CD4-positive, alpha-beta memory T cell (primary cell): ENCODE measurements at regions not wholly inside any gene's neighbourhood (a gene's known extent, or its start where the extent isn't known, plus 50 kb on each side); places are given as distances from the start of the nearest gene placed in this dataset.

ENCODE experiments used
- CTCF ChIA-PET: fragments of 350-600 bp; sonication (Branson Sonifier 250); formaldehyde crosslinking; loops from one replicate; lab custom pipeline; 2021; ENCODE audit warnings: inconsistent platforms; ENCODE audit not compliant: partially characterized antibody; lab: Charles Lee
- POLR2A ChIA-PET: fragments of 350-600 bp; sonication (Branson Sonifier 250); formaldehyde crosslinking; loops from one replicate; lab custom pipeline; 2021; ENCODE audit not compliant: partially characterized antibody; lab: Charles Lee
- DNase-seq, 5 donors: peaks; one replicate each; pipeline versions ENCODE4 v3.0.0 to v3.0.0-alpha.2; 2020 to 2022; ENCODE audit warnings: mixed read lengths in 1 of 5
- H3K27ac ChIP-seq: one replicate; pipeline ENCODE4 v1.7.0; 2013; ENCODE audit warnings: low read depth, low read length
- H3K27me3 ChIP-seq: 2 replicates; pipeline ENCODE4 v1.7.0; 2013; ENCODE audit warnings: mild to moderate bottlenecking, low read length, moderate library complexity; ENCODE audit not compliant: insufficient read depth
- H3K36me3 ChIP-seq: 2 replicates; pipeline ENCODE4 v1.7.0; 2013; ENCODE audit warnings: mild to moderate bottlenecking, low read length, moderate library complexity; ENCODE audit not compliant: insufficient read depth
- H3K4me1 ChIP-seq: 2 replicates; pipeline ENCODE4 v1.7.0; 2013; ENCODE audit warnings: mild to moderate bottlenecking, low read length, moderate library complexity; ENCODE audit not compliant: insufficient read depth
- H3K4me3 ChIP-seq, 2 donors: one replicate each; pipeline ENCODE4 v1.7.0; 2013; ENCODE audit warnings: low read length in 2 of 2, mild to moderate bottlenecking in 1 of 2
- H3K9me3 ChIP-seq, 2 donors: one replicate each; pipeline ENCODE4 v1.7.0; 2013; ENCODE audit warnings: low read length in 2 of 2, control low read depth in 1 of 2; ENCODE audit not compliant: control insufficient read depth in 1 of 2
- H3K27ac Mint-ChIP-seq, 7 donors: one replicate each; pipeline ENCODE4 v1.8.0; 2020 to 2021; ENCODE audit warnings: mixed read lengths in 7 of 7, mild to moderate bottlenecking in 6 of 7, inconsistent platforms in 3 of 7, moderate library complexity in 3 of 7
- H3K27me3 Mint-ChIP-seq, 2 donors: one replicate each; pipeline ENCODE4 v1.8.0; 2020 to 2021; ENCODE audit warnings: mixed read lengths in 2 of 2
- H3K36me3 Mint-ChIP-seq, 2 donors: one replicate each; pipeline ENCODE4 v1.8.0; 2020 to 2021; ENCODE audit warnings: mixed read lengths in 2 of 2, inconsistent platforms in 1 of 2, mild to moderate bottlenecking in 1 of 2
- H3K4me1 Mint-ChIP-seq, 4 donors: one replicate each; pipeline ENCODE4 v1.8.0; 2020 to 2021; ENCODE audit warnings: mixed read lengths in 4 of 4, mild to moderate bottlenecking in 1 of 4
- H3K4me3 Mint-ChIP-seq, 8 donors: one replicate each; pipeline ENCODE4 v1.8.0; 2020 to 2021; ENCODE audit warnings: mixed read lengths in 8 of 8, mild to moderate bottlenecking in 7 of 8, moderate library complexity in 6 of 8, inconsistent platforms in 3 of 8
- H3K9me3 Mint-ChIP-seq, 8 donors: one replicate each; pipeline ENCODE4 v1.8.0; 2020 to 2021; ENCODE audit warnings: mixed read lengths in 8 of 8, mild to moderate bottlenecking in 5 of 8, inconsistent platforms in 3 of 8, moderate library complexity in 1 of 8
- intact Hi-C: fragments of 100-400 bp; cut with micrococcal nuclease; formaldehyde crosslinking; loops from one replicate; pipeline ENCODE4 v1.15.1; 2023

- Mint-ChIP-seq H3K27ac (peak overlapping the region in 1 of 7 donors; percentile 4), H3K4me3 (no peak overlapping the region), H3K9me3 (no peaks in the 10 kb centered on the region), H3K27me3 (peaks cover 0 to 12% of the 10 kb centered on the region in 2 donors), H3K4me1 (peaks cover 0 to 1% (median 0%) of the 10 kb centered on the region in 4 donors), H3K36me3 (no peaks in the 10 kb centered on the region)
- Histone ChIP-seq H3K27me3 (no peaks in the 10 kb centered on the region), H3K4me1 (no peaks in the 10 kb centered on the region), H3K4me3 (no peak overlapping the region), H3K27ac (no peak overlapping the region), H3K36me3 (no peaks in the 10 kb centered on the region), H3K9me3 (no peaks in the 10 kb centered on the region)
- DNase-seq = no peak
- intact Hi-C loops = no loop called here
- ChIA-PET CTCF (no interaction called here), POLR2A (no interaction called here)
These were observed 117.2 kb downstream of the MAF start for GRCh38 chr16:79483336-79483735.

DNA sequence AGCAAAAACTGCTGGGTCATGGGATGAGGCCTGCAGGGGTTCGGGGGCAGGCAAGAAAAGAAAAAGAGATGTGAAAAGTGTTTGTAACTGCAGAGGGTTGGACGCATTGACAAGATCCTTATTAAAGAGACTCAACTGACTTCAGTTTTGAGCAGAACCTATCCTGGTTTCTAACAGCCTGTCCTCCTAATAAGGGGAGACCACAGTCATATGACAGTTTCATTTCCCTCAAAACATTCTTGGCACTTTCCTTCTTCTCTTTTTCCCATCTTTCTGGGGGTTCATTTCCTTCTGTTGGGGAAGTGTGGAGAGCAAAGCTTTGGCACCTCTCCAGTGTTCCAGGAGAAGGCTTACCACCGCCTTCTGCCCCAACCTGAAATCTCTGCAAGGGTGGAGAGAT is 118.5 kb downstream of the MAF start:
- H3K36me3 ChIP-seq = no peaks in the 10 kb centered on the region
- intact Hi-C loops = no loop called here
- ChIA-PET CTCF (no interaction called here), POLR2A (no interaction called here)
- H3K27me3 ChIP-seq = no peaks in the 10 kb centered on the region
- H3K4me1 ChIP-seq = no peaks in the 10 kb centered on the region
- H3K27me3 Mint-ChIP-seq = peaks cover 0 to 11% of the 10 kb centered on the region in 2 donors
- no peak overlapping the region for H3K4me3 Mint-ChIP-seq
- no peak overlapping the region for H3K27ac Mint-ChIP-seq
- H3K27ac ChIP-seq = no peak overlapping the region
- peaks cover 0 to 1% (median 0%) of the 10 kb centered on the region in 4 donors for H3K4me1 Mint-ChIP-seq
- H3K36me3 Mint-ChIP-seq = no peaks in the 10 kb centered on the region
- DNase-seq = no peak
- no peaks in the 10 kb centered on the region for H3K9me3 Mint-ChIP-seq
- no peak overlapping the region for H3K4me3 ChIP-seq
- H3K9me3 ChIP-seq = no peaks in the 10 kb centered on the region

GRCh38 chr16:79480929-79481328 is 119.6 kb downstream of the MAF start:
- H3K4me3 ChIP-seq = no peak overlapping the region
- peaks cover 0 to 1% (median 0%) of the 10 kb centered on the region in 4 donors for H3K4me1 Mint-ChIP-seq
- H3K36me3 Mint-ChIP-seq = no peaks in the 10 kb centered on the region
- H3K9me3 Mint-ChIP-seq = no peaks in the 10 kb centered on the region
- no peaks in the 10 kb centered on the region for H3K9me3 ChIP-seq
- no peak overlapping the region for H3K27ac ChIP-seq
- no peaks in the 10 kb centered on the region for H3K27me3 ChIP-seq
- ChIA-PET CTCF (no interaction called here), POLR2A (interaction anchor here (1.1 kb wide), 1 partner anchor 9 kb away, joined by 3 read pairs; no protein-coding TSS in a partner anchor)
- peaks cover 0 to 9% of the 10 kb centered on the region in 2 donors for H3K27me3 Mint-ChIP-seq
- no peak for DNase-seq
- no peaks in the 10 kb centered on the region for H3K4me1 ChIP-seq
- H3K36me3 ChIP-seq = no peaks in the 10 kb centered on the region
- H3K4me3 Mint-ChIP-seq = no peak overlapping the region
- intact Hi-C loops = no loop called here
- H3K27ac Mint-ChIP-seq = no peak overlapping the region

- no peaks in the 10 kb centered on the region for H3K4me1 ChIP-seq
- ChIA-PET POLR2A (no interaction called here), CTCF (no interaction called here)
- no peaks in the 10 kb centered on the region for H3K9me3 ChIP-seq
- no peaks in the 10 kb centered on the region for H3K36me3 ChIP-seq
- Mint-ChIP-seq H3K4me1 (peaks cover 0 to 1% (median 0%) of the 10 kb centered on the region in 4 donors), H3K9me3 (no peaks in the 10 kb centered on the region), H3K27me3 (peaks cover 0 to 9% of the 10 kb centered on the region in 2 donors), H3K36me3 (no peaks in the 10 kb centered on the region), H3K27ac (no peak overlapping the region), H3K4me3 (no peak overlapping the region)
- H3K27me3 ChIP-seq = no peaks in the 10 kb centered on the region
- H3K4me3 ChIP-seq = no peak overlapping the region
- no peak for DNase-seq
- H3K27ac ChIP-seq = no peak overlapping the region
- intact Hi-C loops = no loop called here
These were observed 120.5 kb downstream of the MAF start for GRCh38 chr16:79480056-79480455.

DNA sequence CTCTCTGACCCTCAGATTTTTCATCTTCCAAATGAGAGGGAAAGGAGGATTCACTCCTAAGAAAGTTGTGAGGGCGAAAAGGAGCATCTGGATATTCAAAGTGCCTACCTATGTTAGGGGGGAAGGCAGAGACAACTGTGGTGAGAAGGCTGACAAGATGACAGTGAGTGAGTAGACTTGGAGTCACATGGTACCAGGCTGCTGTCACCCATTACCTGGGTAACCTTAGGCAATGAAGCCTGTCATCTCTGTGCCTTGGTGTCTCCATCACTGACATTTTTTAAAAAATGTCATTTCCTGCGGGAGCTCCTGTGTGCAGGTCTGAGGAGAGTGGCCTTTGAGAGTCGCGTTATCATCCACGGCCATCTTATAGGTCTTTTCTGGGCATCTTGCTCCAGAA is 124.0 kb downstream of the MAF start:
- H3K4me1 ChIP-seq = no peaks in the 10 kb centered on the region
- no peaks in the 10 kb centered on the region for H3K4me1 Mint-ChIP-seq

GRCh38 chr16:79475841-79476240 is 124.7 kb downstream of the MAF start:
- CTCF ChIA-PET = no interaction called here
- intact Hi-C loops = no loop called here
- H3K27ac Mint-ChIP-seq = no peak overlapping the region
- no peaks in the 10 kb centered on the region for H3K36me3 ChIP-seq
- POLR2A ChIA-PET = no interaction called here
- no peak for DNase-seq
- no peak overlapping the region for H3K4me3 ChIP-seq
- no peak overlapping the region for H3K4me3 Mint-ChIP-seq
- H3K27ac ChIP-seq = no peak overlapping the region
- H3K36me3 Mint-ChIP-seq = no peaks in the 10 kb centered on the region
- no peaks in the 10 kb centered on the region for H3K27me3 ChIP-seq
- H3K4me1 ChIP-seq = no peaks in the 10 kb centered on the region
- H3K4me1 Mint-ChIP-seq = no peaks in the 10 kb centered on the region
- H3K9me3 ChIP-seq = no peaks in the 10 kb centered on the region
- H3K9me3 Mint-ChIP-seq = no peaks in the 10 kb centered on the region
- no peaks in the 10 kb centered on the region for H3K27me3 Mint-ChIP-seq

More for the DNA sequence above, 124.0 kb downstream of the MAF start:
- Histone ChIP-seq H3K4me3 (no peak overlapping the region), H3K27ac (no peak overlapping the region), H3K27me3 (no peaks in the 10 kb centered on the region), H3K9me3 (no peaks in the 10 kb centered on the region), H3K36me3 (no peaks in the 10 kb centered on the region)
- intact Hi-C loops = no loop called here
- CTCF ChIA-PET = no interaction called here
- Mint-ChIP-seq H3K9me3 (no peaks in the 10 kb centered on the region), H3K27me3 (peaks cover 0 to 4% of the 10 kb centered on the region in 2 donors), H3K27ac (peak overlapping the region in 1 of 7 donors; percentile 72), H3K36me3 (no peaks in the 10 kb centered on the region), H3K4me3 (no peak overlapping the region)
- POLR2A ChIA-PET = no interaction called here
- DNase-seq = no peak

DNA sequence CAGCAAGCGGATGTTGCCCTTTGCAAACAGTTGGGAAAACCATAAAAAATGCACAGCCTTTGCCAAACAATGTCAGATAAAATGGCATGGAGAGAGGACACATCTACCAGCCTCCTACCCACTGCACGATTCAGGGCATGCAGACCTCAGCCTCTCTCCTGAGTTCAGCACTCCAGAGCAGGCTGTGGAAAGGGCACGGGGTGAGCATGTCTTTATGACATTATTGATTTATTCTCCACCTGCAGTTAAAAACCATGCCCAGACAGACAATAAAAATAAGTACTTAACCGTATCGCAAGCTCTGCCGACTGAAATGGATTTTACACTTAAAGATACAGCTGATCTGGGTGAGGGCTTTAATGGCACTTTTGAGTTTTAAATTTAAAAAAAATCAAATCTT is 127.1 kb downstream of the MAF start:
- ChIA-PET POLR2A (no interaction called here), CTCF (no interaction called here)
- no peaks in the 10 kb centered on the region for H3K4me1 Mint-ChIP-seq
- no peaks in the 10 kb centered on the region for H3K4me1 ChIP-seq
- no peaks in the 10 kb centered on the region for H3K9me3 ChIP-seq
- H3K36me3 ChIP-seq = no peaks in the 10 kb centered on the region
- H3K27ac Mint-ChIP-seq = no peak overlapping the region
- H3K27me3 Mint-ChIP-seq = no peaks in the 10 kb centered on the region
- intact Hi-C loops = no loop called here
- H3K36me3 Mint-ChIP-seq = no peaks in the 10 kb centered on the region
- no peaks in the 10 kb centered on the region for H3K9me3 Mint-ChIP-seq
- no peak for DNase-seq
- no peak overlapping the region for H3K4me3 ChIP-seq
- no peak overlapping the region for H3K4me3 Mint-ChIP-seq
- no peak overlapping the region for H3K27ac ChIP-seq
- H3K27me3 ChIP-seq = no peaks in the 10 kb centered on the region

DNA sequence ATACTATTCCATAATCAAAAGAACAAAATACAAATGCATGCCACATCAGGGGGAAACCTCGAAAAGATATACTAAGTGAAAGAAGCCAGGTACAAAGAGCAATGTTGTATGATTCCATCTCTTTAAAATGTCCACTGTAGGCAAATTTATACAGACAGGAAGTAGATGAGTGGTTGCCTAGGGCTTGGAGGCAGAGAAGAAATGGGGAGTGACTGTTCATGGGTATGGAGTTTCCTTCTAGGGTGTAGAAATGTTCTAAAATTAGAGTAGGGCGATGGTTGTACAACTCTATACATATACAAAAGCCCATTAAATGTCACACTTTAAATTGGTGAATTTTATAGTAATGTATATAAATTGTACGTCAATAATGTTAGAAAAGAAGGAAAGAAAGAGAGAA is 128.1 kb downstream of the MAF start:
- Histone ChIP-seq H3K36me3 (no peaks in the 10 kb centered on the region), H3K4me3 (no peak overlapping the region), H3K27me3 (no peaks in the 10 kb centered on the region), H3K27ac (no peak overlapping the region), H3K9me3 (no peaks in the 10 kb centered on the region), H3K4me1 (no peaks in the 10 kb centered on the region)
- CTCF ChIA-PET = no interaction called here
- Mint-ChIP-seq H3K27ac (peak overlapping the region in 1 of 7 donors; percentile 22), H3K4me3 (no peak overlapping the region), H3K36me3 (no peaks in the 10 kb centered on the region), H3K27me3 (no peaks in the 10 kb centered on the region), H3K4me1 (no peaks in the 10 kb centered on the region), H3K9me3 (no peaks in the 10 kb centered on the region)
- POLR2A ChIA-PET = no interaction called here
- no peak for DNase-seq
- intact Hi-C loops = no loop called here
